Endothelial cell of umbilical vein (primary cell): ENCODE measurements at regions not wholly inside any gene's neighbourhood (a gene's known extent, or its start where the extent isn't known, plus 50 kb on each side); places are given as distances from the start of the nearest gene placed in this dataset.

Source experiments
- POLR2A ChIP-seq: IDR thresholded peaks from 2 replicates; pipeline ENCODE4 v1.6.1; 2012; ENCODE audit warnings: low read depth, mild to moderate bottlenecking, control low read depth, low read length
- POLR2AphosphoS5 ChIP-seq: IDR thresholded peaks from 2 replicates; pipeline ENCODE4 v1.6.1; 2012; ENCODE audit warnings: low read depth, mild to moderate bottlenecking, control low read depth, low read length, moderate library complexity; ENCODE audit not compliant: insufficient read depth
- TF ChIP-seq, protein P1 (sequence below), 2 donors: IDR thresholded peaks; 1 replicate in 1 of 2; 2 replicates in 1 of 2; pipeline ENCODE4 v1.5.1; 2011; ENCODE audit warnings: low read length in 2 of 2, mild to moderate bottlenecking in 2 of 2, moderate library complexity in 2 of 2, control low read depth in 1 of 2, inconsistent platforms in 1 of 2, low read depth in 1 of 2; ENCODE audit not compliant: insufficient read depth in 1 of 2; ENCODE audit errors: extremely low read depth in 1 of 2

GRCh38 chr7:45343746-45344145 lies 186.2 kb downstream of the RAMP3 start:
- no peak for TF ChIP-seq POLR2A
- no peak for TF ChIP-seq POLR2AphosphoS5
- TF ChIP-seq, protein P1, sequence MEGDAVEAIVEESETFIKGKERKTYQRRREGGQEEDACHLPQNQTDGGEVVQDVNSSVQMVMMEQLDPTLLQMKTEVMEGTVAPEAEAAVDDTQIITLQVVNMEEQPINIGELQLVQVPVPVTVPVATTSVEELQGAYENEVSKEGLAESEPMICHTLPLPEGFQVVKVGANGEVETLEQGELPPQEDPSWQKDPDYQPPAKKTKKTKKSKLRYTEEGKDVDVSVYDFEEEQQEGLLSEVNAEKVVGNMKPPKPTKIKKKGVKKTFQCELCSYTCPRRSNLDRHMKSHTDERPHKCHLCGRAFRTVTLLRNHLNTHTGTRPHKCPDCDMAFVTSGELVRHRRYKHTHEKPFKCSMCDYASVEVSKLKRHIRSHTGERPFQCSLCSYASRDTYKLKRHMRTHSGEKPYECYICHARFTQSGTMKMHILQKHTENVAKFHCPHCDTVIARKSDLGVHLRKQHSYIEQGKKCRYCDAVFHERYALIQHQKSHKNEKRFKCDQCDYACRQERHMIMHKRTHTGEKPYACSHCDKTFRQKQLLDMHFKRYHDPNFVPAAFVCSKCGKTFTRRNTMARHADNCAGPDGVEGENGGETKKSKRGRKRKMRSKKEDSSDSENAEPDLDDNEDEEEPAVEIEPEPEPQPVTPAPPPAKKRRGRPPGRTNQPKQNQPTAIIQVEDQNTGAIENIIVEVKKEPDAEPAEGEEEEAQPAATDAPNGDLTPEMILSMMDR (IDR thresholded peaks at IDR 0.05; ENCODE audit: extremely low read depth in 1 of 2, insufficient read depth in 1 of 2, low read depth in 1 of 2, low read length in 2 of 2), result no peak
